ENCODE measurements at regions not wholly inside any gene's neighbourhood (a gene's known extent, or its start where the extent isn't known, plus 50 kb on each side); places are given as distances from the start of the nearest gene placed in this dataset.

DNA sequence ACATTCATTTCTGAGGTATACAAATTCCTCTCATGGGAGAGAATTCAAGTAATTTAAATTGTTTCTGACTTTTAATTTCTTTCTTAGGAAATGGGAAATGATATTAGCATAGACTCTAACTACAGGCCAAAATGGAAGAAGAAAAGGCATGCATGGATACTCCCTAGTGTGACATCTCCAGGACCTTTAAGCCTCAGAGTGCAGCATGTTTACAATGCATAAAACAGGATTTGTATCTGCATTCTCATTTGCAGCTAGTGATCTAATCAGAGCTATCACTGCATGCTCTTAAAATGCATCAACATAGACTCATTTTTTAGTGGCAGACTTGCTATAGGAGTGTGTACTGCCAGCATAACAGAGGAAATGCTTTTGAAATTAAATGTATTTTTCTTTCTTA, 224.6 kb upstream of the GOT2 start:
- no peak for DNase-seq
- Histone ChIP-seq H3K36me3 (replicated peaks; ENCODE audit: insufficient read depth, low read length) (no peaks in the 10 kb centered on the region), H2AFZ (ENCODE audit: low read length) (no peak overlapping the region), H3K9me3 (replicated peaks; ENCODE audit: insufficient read depth, low read length) (no peaks in the 10 kb centered on the region), H3K79me2 (ENCODE audit: low read length) (no peaks in the 10 kb centered on the region), H3F3A (ENCODE audit: insufficient read depth, low read length) (no peaks in the 10 kb centered on the region), H3K4me2 (ENCODE audit: low read depth, low read length) (no peak overlapping the region), H3K27ac (ENCODE audit: low read length) (no peak overlapping the region), H3K9ac (ENCODE audit: low read length) (no peak overlapping the region), H3K4me1 (ENCODE audit: low read length) (no peaks in the 10 kb centered on the region), H3K4me3 (ENCODE audit: low read length) (no peak overlapping the region), H3K9me2 (replicated peaks; ENCODE audit: insufficient read depth, low read length) (no peaks in the 10 kb centered on the region), H3K27me3 (replicated peaks; ENCODE audit: insufficient read depth, low read length) (no peaks in the 10 kb centered on the region), H4K20me1 (ENCODE audit: insufficient read depth, low read length) (no peaks in the 10 kb centered on the region)
- no peak for TF ChIP-seq EZH2 (optimal IDR thresholded peaks at IDR 0.05; ENCODE audit: low read depth, low read length)
- TF ChIP-seq EZH2phosphoT487 (IDR thresholded peaks at IDR 0.05; ENCODE audit: low read length): no peak
- TF ChIP-seq CTCF (IDR thresholded peaks at IDR 0.05; ENCODE audit: low read length): no peak

DNA sequence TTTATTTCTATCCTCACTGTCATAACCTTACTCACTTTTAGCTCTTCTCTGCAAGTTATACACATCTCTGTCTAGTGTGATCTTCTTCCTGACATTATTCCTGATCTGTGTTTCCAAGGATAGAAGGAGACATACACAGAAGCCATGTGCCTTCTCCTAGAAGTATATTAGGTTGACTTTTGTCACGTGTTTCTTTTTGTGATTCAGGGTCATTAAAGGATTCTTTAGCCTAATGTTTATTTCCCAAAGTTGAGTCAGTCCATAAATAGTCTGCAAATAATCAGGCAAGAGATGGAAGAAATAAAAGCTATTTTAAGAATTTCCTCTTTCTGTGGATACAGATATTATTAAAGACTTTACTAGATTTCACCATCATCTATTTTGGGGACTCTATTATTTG, 214.1 kb upstream of the GOT2 start:
- no peaks in the 10 kb centered on the region for H3F3A ChIP-seq (ENCODE audit: insufficient read depth, low read length)
- H3K27me3 ChIP-seq (replicated peaks; ENCODE audit: insufficient read depth, low read length): no peaks in the 10 kb centered on the region
- H3K9me3 ChIP-seq (replicated peaks; ENCODE audit: insufficient read depth, low read length): no peaks in the 10 kb centered on the region
- no peaks in the 10 kb centered on the region for H3K79me2 ChIP-seq (ENCODE audit: low read length)
- H3K36me3 ChIP-seq (replicated peaks; ENCODE audit: insufficient read depth, low read length): no peaks in the 10 kb centered on the region
- H3K9me2 ChIP-seq (replicated peaks; ENCODE audit: insufficient read depth, low read length): no peaks in the 10 kb centered on the region
- H2AFZ ChIP-seq (ENCODE audit: low read length): no peak overlapping the region
- no peaks in the 10 kb centered on the region for H3K4me1 ChIP-seq (ENCODE audit: low read length)
- H3K9ac ChIP-seq (ENCODE audit: low read length): no peak overlapping the region
- H4K20me1 ChIP-seq (ENCODE audit: insufficient read depth, low read length): no peaks in the 10 kb centered on the region
- H3K27ac ChIP-seq (ENCODE audit: low read length): no peak overlapping the region
- no peak for DNase-seq
- TF ChIP-seq CTCF (IDR thresholded peaks at IDR 0.05; ENCODE audit: low read length) (no peak), EZH2phosphoT487 (IDR thresholded peaks at IDR 0.05; ENCODE audit: low read length) (no peak), EZH2 (optimal IDR thresholded peaks at IDR 0.05; ENCODE audit: low read depth, low read length) (no peak)
- H3K4me3 ChIP-seq (ENCODE audit: low read length): no peak overlapping the region
- no peak overlapping the region for H3K4me2 ChIP-seq (ENCODE audit: low read depth, low read length)

DNA sequence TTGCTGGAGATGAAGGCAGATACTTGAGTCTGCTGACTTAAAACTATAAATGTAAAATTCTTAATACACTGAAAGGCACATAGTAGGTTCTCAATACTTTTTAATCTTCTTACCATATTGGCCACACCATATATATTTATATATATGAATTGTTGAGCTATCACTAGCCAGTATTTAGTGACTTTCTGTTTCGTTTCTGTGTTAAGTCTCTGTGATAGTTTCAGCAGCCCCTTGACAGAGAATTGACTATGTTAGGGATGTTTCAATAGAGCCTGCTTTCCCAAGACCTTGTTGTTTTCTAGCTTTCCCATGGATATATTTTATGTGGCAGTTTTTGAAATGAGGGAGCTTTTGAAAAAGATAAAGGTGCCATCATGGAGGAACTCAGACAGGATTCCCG, 206.5 kb upstream of the GOT2 start:
- peak overlapping the region; percentile 64 for H2AFZ ChIP-seq (ENCODE audit: low read length)
- DNase-seq: peak; percentile 57
- no peaks in the 10 kb centered on the region for H3K9me3 ChIP-seq (replicated peaks; ENCODE audit: insufficient read depth, low read length)
- H3K9ac ChIP-seq (ENCODE audit: low read length): no peak overlapping the region; the same call in 1 of the 2 replicates
- no peak overlapping the region for H3K4me3 ChIP-seq (ENCODE audit: low read length)
- TF ChIP-seq EZH2phosphoT487 (IDR thresholded peaks at IDR 0.05; ENCODE audit: low read length) (no peak), CTCF (IDR thresholded peaks at IDR 0.05; ENCODE audit: low read length) (no peak), EZH2 (optimal IDR thresholded peaks at IDR 0.05; ENCODE audit: low read depth, low read length) (no peak)
- no peaks in the 10 kb centered on the region for H3K9me2 ChIP-seq (replicated peaks; ENCODE audit: insufficient read depth, low read length)
- no peaks in the 10 kb centered on the region for H3F3A ChIP-seq (ENCODE audit: insufficient read depth, low read length)
- no peaks in the 10 kb centered on the region for H3K4me1 ChIP-seq (ENCODE audit: low read length)
- H4K20me1 ChIP-seq (ENCODE audit: insufficient read depth, low read length): no peaks in the 10 kb centered on the region
- H3K79me2 ChIP-seq (ENCODE audit: low read length): no peaks in the 10 kb centered on the region
- H3K27me3 ChIP-seq (replicated peaks; ENCODE audit: insufficient read depth, low read length): no peaks in the 10 kb centered on the region
- no peaks in the 10 kb centered on the region for H3K36me3 ChIP-seq (replicated peaks; ENCODE audit: insufficient read depth, low read length)
- no peak overlapping the region for H3K27ac ChIP-seq (ENCODE audit: low read length)
- peak overlapping the region; percentile 47; the same call in 1 of the 2 replicates for H3K4me2 ChIP-seq (ENCODE audit: low read depth, low read length)
